Activated T-cell treated with anti-CD3 and anti-CD28 coated beads for 4 hours (primary cell): ENCODE measurements at regions not wholly inside any gene's neighbourhood (a gene's known extent, or its start where the extent isn't known, plus 50 kb on each side); places are given as distances from the start of the nearest gene placed in this dataset.

Source experiments
- DNase-seq: peaks from one replicate; pipeline ENCODE4 v3.0.0-alpha.2; 2020

DNA sequence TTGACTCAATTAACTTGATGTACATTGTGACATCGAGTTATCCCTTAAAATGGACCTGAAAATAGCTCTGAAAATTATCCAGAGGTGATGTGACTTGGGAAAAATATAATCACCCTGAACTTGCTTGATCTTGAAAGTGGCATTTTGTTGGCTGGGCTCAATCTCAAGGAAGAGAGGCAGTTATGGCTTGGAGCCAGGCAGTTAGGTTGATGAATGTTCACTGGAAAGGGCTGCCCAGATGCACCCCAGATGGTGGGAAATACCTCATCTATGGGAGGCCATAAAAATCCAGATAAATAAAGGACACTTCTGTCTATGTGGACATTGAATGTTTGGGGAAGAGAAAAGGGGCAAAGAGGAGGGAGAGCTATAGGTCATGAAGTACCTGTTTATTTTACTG is 55.7 kb upstream of the OR5AN1 start:
- no peak for DNase-seq

DNA sequence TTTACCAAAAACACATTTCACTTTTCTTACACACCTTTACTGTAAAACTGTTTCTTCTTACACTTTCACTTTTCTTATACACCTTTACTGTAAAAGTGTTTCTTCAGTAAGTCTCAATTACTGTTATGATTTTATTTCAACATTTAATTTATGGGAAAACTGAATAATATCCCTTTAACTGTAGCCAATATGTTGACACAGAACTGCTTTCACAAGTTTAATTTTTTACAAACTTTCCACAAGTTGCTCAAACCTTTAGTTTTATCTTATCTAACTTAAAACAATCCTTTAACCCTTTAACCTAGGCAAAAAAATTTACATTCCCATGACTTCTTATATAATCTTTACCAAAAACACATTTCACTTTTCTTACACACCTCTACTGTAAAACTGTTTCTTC is 63.3 kb upstream of the OR5AN1 start:
- DNase-seq: no peak

DNA sequence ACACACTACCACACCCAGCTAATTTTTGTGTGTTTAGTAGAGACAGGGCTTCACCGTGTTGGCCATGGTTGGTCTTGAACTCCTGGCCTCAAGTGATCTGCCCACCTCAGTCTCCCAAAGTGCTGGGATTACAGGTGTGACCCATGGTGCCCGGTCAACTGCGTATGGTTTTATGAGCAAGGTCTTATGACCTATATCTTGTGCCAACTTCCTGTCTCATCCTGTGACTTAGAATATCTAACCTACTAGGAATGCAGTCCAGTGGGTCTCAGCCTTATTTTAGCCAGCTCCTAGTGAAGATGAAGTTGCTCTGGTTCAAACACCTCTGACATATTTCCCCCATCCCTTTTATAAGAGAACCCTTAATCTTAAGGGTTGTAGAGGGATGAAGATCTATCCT is 66.1 kb upstream of the OR5AN1 start:
- DNase-seq: no peak

DNA sequence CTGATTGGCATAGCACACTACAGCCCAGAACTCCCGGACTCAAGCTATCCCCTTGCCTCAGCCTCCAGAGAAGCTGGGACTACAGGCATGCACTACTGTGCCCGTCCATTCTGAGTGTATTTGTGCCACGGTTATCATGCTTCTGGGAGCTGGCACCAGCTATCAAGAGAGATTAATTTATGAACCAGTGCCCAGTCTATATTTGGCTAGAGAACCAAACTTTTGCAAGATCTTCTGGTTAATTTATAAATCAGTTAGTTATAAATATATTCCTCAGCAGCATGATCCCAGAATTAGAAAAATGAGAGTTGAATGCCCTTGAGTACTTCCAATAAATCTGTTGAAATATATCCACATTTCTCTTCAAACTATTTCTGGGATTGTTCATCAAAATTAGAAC is 67.5 kb upstream of the OR5AN1 start:
- no peak for DNase-seq

DNA sequence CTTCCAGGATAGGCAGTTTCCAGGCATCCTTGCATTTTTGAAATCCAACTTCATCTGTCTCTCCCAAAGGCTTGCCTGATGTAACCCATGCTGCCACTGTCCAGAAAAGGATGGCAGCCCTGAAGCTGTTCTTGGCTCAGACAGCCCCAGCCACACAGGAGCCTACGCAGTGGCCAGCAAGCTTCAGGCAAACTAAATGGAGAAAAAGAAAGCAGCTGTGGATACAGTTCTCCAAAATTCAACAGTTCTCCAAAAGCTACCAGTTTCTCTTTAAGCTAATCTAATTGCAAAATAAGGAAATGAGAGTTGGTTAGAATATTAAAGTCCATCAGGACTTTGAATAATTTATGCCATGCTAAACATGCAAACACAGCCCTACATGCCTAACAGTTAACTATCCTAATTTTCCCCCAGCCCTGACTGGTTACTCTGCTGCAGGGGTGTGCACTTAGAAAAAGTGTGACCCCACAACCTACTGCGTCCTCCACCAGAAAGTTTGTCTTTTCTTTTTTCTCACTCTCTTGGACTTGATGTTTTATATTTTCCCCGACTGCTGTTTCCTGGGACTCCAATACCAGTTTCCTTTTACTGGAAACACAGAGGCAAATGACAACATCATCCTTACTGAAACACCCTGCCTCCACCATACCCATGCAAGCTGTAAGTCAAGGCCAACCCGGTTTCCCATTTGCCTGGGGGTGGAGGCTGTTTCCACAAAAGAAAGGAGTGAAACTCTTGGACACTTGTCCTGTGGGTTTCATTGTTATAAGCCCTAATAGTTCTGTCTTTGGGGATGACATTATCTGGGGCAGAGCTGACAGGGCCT is 69.1 kb upstream of the OR5AN1 start:
- DNase-seq: no peak

DNA sequence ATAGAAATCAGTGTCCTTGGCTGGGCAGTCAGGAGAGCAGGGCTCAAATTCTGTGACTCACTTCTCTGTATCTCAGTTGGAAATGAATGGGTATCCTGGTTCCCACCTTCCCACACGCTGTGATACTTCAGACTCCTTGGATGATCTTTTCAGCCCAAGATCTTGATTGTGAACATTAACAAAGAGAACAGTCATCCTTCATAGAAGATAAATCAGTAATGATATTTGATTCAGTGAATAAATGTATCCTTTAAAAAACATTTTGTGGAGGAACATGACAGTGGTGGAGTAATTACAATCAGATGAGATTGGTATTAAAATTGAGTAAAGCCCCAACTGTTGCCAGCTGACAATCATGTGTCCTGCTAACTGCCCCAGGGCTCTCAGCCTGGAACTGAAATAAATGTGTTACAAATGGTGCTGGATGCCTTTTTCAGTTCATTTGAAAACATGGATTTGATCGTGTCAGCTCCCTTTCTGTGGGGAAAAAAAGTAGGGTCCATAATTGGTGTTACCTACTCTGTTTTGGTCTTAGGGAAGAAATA is 72.9 kb upstream of the OR5AN1 start:
- no peak for DNase-seq

DNA sequence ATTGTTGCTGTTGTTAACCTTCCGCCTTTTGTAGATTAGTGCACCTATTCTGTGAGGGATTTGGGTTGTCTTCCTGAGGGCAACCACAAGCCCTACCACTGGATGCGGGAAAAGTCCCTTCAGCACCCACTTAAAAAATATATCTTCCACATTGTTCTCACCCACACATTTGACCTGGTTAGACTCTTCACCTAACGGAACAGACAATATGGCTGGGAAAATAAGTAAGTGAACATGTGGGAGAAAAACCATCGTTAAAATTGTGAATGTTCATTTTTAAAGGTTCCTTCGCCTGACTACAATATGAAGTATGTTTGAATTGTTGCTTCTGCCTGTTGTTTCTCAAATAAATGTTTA is 72.0 kb upstream of the MPEG1 start:
- no peak for DNase-seq

DNA sequence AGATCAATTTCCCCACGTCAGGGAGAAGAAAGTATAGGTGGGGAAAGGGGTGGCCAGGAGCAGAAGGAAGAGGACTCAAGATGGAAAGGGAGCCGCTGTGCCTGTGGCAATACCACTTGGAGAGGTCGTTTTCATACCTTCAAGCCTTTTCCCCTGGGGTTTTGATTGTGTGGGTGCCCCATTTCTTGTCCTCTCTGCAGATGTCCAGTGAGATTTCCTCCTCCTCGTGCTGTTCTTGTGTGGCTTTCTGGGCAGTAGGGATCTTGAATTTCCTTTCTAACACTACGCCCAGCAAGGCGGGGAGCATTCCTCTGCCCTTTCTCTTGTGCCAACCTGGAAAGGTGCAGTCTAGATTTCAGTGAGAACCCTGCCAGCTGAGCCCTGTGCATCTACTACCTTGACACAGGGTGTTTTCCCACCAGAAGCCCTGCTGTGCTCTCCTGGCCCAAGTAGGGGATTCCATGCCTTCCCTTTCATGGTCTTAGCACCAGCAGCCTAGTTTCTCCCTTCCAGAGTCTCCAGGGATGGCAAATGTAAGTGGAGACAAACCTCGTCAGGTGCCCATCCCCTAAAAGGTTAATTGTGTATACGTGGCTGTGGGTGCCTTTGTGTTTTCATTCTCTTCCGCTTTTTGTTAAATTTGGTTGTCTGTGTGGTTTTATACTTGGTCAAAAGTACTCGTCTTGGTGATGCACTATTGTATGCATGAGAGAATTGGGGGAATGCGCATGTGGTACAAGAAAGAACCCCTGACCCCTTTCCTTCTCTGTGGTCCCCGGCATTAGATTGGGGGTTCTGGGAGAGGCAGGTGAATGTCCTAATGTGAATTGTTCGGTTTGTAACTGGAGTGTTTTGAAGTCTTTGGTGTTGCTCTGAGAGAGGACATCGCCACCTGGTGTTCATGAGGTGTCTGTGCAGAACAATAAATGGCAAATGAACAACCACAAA is 71.4 kb upstream of the MPEG1 start:
- DNase-seq: peak; percentile 24

DNA sequence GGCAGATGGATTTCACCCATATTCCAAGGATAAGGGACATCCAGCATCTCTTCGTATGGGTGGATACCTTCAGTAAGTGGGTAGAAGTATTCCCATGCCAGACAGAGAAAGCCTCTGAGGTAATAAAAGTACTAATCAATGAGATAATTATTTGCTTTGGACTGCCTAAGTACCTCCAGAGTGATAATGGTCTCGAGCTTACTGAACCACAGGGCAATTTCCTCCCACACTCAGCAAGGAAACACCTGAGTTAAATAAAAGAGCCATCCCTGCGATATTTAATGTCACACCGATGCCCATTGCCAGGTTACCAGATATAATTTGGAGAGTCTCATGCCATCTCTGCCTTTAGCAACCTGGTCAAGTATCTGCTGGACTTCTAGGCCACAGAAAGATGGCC is 70.6 kb upstream of the MPEG1 start:
- DNase-seq: no peak

DNA sequence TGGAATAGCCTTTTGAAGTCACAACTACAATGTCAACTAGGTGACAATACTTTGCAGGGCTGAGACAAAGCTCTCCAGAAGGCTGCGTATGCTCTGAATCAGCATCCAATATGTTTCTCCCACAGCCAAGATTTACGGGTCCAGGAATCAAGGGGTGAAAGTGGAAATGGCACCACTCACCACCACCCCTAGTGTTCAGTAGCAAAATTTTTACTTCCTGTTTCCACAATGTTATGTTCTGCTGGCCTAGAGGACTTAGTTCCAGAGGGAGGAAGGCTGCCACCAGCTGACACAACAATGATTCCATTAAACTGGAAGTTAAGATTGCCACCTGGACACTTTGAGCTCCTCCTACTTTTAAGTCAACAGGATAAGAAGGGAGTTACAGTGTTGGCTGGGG is 68.5 kb upstream of the MPEG1 start:
- DNase-seq: no peak

DNA sequence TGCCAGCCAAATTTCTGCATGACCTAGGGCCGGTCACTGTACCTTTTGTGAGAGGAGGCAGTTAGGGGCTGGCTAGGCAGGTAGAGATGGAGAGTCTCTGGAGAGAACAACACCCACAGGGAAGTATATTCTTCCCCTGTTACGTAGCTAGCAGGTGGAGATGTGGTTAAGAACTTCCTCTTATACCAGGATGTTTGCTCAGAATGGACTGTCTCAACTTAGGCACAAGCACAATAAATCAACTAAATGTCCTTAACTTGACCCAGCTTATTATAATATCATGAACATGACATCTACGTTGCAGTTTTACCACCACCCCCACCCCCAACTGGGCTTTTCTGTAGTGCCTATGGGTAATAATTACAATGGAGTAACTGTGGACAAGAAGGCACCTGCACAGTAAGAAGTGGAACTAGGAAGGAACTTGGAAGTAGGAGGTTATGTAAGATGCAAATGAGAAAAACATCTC is 60.7 kb upstream of the MPEG1 start:
- DNase-seq: no peak

DNA sequence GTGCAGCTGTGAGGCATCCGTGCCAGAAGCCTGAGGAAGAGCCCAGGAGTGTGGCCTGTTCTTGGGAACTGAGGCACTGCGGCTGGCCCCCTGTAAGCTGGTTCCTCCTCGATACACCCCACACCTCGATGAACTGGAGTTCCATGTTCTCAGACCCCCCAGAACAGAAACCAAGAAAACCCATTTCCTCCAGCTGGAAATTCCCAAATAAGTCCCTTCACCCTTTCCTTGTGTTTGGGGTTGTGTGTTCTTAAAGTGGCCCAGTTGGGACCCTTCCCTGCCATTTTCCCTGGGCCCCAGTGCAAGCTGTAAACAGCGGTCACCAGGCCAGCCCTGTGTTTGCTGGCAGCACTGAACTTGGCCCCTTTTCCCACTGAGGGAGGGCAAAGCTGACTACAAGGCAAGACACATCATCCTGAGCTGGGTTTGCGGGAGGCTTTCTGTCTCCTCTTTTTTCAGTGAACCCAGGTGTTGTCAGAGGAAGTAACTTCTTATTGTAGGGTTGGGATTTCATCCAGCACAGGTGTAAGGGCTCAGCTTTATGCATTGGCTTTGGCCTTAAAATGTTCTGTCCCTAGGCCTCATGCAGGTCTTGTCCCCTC is 60.1 kb upstream of the MPEG1 start:
- no peak for DNase-seq

DNA sequence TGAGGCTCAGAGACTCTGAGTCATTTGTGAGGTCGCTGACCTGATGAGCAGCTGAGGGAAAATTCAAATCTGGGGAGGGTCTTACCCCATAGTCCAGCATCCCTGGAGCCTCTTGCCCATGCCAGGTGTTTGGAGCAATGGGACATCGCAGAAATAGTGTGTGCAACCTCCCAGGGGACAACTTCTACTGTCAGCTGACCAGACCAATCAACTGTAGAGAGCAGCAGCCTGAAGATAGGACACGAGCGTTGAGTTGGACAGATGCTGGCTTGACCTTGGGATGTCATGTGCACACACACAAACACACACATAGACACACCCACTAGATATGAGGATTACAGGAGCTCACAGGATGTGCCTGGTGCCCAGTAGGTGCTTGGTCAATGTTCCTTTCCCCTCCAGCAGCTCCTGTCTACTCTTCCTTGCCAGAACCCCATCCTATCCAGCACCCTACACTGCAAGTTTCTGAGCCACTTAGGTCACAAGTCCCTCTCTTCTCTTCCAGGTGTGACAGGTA is 59.1 kb upstream of the MPEG1 start:
- DNase-seq: no peak

DNA sequence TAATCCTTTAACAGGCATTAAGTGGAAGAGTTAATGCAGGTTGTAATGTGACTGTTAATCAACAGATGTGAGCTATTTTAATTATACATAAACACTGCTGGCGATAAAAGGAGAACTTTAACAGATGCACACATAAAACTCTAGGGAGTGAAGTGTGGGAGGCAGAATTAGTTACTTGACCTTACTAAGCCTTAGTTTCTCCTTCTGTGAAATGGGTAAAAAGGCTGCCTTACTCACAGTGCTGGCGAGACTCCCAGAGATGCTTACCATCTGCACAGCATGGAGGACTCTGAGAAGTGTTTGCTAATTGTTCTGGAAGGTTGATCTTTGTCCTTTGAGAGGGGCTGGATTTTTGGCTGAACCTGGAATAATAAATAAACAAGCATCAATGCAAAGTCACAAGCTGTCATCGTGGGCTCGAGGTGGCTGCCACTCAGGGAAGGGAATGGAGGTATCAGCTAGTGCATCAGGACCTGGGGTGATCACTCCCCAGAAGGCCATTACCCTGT is 58.6 kb upstream of the MPEG1 start:
- DNase-seq: no peak

DNA sequence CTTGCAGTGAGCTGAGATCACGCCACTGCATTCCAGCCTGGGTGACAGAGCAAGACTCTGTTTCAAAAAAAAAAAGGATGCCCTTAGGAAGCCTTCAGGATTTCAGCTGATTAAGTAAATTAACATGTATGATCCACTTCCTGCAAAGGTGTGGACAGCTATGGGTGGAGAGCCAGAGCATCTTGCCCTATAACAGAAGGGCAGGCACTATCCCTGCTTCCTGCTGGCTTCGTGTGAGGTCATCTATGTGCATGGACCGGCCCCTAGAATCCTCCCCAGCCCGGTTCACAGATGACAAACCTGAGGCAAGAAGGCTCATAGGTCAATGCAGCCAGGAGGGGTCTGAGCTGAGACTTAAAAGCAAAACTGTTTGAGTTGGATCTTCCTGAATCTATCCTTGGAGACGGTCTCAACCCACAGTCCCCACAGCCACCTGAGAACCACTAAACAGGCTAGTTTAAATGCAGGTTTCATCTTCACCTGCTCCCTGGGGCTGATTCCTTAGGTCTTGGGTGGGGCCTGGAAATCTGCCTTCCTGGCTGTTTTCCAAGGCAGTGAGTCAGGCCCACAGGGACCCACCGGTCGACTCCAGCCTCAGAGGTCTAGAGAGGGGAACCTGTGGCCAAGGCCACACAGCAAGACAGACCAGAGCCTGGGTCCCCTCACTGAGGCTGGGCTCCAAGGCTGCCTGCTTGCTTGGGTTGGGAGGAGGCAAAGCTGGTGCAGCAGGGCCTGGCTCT is 55.2 kb upstream of the MPEG1 start:
- no peak for DNase-seq

DNA sequence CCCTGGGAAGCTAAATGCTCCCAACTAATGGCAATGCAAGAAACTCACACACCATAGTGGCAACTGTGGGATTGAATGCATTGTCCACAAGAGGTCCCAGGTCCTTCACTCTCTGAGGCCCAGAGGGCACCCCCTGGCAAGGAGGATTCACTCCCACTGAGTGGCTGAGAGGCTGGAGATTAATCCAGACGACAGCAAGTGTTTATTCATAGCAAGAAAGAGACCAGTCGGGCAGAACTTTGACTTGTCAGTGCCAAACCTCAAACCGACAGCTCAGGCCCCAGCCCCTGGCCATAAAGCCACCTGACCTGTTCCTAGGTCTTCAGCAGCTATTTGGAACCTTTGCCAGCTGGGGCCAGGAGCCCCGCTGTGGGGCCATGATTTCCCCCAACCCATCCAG is 54.5 kb upstream of the MPEG1 start:
- no peak for DNase-seq

DNA sequence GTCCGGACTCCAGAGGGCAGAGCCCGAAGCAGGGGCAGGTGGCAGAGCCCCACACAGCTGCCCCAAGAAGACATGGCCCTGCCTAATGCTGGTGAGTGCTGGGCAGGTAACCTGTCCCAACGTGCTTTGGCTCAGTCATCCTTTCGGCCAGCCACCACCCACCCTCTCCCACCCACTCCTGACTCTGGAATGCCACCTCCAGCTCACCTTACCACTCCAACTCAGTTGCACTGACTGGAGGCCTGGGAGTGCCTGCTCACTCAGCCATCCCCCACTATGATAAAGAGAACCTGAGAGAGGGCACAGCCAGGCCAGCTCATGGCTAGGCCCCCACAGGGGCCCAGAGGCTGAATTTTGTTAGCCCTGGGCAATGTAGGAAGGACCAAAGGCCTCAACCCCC is 53.8 kb upstream of the MPEG1 start:
- DNase-seq: no peak

DNA sequence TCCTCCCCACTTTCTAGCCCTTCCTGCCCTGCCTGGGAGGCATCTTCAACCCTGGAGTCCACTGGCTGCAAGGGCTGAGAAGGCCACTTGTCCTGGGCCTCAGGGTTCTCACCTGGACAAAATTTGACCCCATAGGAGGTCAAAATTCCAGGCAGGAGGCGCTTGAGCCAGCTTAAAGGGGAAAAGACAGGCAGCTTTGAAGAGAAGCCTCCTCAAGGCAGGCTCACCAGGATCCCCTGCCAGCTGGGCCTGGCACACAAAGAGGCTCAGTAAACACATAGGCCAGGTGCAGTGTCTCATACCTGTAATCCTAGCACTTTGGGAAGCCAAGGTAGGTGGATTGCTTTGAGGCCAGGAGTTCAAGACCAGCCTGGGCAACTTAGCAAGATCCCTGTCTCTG is 53.0 kb upstream of the MPEG1 start:
- DNase-seq: no peak

DNA sequence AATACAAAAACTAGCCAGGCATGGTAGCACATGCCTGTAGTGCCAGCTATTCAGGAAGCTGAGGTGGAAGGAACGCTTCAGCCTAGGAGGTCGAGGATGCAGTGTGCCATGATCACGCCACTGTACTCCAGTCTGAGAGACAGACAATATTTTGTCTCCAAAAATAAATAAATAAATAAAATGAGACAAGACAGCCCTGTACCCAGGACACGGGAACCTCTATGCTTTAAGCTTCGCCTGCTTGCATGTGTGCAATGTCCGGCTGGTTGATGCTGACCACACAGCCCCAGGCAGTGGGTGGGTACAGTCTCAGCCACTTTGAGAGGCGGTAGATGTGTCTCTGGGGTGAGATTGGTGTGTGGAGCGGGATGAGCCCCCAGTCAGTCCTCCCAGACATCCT is 52.0 kb upstream of the MPEG1 start:
- no peak for DNase-seq

DNA sequence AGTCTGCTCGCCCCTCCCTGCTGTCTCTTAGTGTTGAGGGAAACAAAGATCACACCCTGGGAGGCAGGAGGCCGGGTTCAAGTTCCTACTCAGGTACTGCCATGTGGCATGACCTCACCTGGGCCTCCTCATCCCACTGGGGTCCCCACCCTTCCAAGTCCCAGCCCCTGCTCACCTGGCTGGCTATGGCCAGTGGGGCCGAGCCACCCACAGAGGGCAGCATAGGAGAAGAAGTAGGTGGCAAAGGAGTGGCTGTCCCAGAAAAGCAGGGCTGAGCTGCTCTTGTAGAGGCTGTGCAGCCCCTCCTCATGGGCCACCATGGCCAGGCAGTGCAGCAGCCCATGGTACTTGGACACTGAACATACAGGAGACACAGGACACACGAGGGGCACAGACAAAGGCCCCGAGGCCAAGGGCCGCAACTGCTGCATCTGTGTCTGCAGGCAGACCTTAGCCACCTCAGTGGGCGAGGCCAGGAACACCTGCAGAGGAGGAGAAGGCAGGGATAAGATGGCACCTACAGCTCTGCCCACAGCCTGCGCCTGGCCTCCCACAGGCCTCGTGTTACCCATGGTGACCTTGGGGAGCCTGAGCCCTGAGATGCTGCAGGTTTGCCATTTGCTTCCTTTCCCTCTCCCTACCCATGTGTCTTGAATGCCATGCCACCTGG is 50.6 kb upstream of the MPEG1 start:
- DNase-seq: no peak
